Activated CD8-positive, alpha-beta memory T cell treated with anti-CD3 and anti-CD28 coated beads, Interleukin-2, amount 10 ng/mL, durations not matched to agents 7 days and 5 days (primary cell): ENCODE measurements at regions not wholly inside any gene's neighbourhood (a gene's known extent, or its start where the extent isn't known, plus 50 kb on each side); places are given as distances from the start of the nearest gene placed in this dataset.

Experiments used
- ATAC-seq: fragments of 150-1000 bp; cut with Tn5 transposase; one replicate; pipeline ENCODE4 v1.10.0; 2021; ENCODE audit warnings: moderate library complexity
- CTCF ChIA-PET: fragments of 350-600 bp; sonication (Branson Sonifier 250); formaldehyde crosslinking; loops from one replicate; lab custom pipeline; 2021; ENCODE audit warnings: antibody characterized with exemption; lab: Charles Lee
- DNase-seq: peaks from one replicate; pipeline ENCODE4 v3.0.0-alpha.2; 2020
- H3K27ac Mint-ChIP-seq: one replicate; pipeline ENCODE4 v1.8.0; 2021; ENCODE audit warnings: mild to moderate bottlenecking, mixed read lengths
- H3K27me3 Mint-ChIP-seq: one replicate; pipeline ENCODE4 v1.8.0; 2021; ENCODE audit warnings: mixed read lengths
- H3K36me3 Mint-ChIP-seq: one replicate; pipeline ENCODE4 v1.8.0; 2021; ENCODE audit warnings: mild to moderate bottlenecking, mixed read lengths
- H3K4me1 Mint-ChIP-seq: one replicate; pipeline ENCODE4 v1.8.0; 2021; ENCODE audit warnings: mixed read lengths
- H3K4me3 Mint-ChIP-seq: one replicate; pipeline ENCODE4 v1.8.0; 2021; ENCODE audit warnings: mild to moderate bottlenecking, moderate library complexity, mixed read lengths
- H3K9me3 Mint-ChIP-seq: one replicate; pipeline ENCODE4 v1.8.0; 2022; ENCODE audit warnings: low read depth, mixed read lengths

DNA sequence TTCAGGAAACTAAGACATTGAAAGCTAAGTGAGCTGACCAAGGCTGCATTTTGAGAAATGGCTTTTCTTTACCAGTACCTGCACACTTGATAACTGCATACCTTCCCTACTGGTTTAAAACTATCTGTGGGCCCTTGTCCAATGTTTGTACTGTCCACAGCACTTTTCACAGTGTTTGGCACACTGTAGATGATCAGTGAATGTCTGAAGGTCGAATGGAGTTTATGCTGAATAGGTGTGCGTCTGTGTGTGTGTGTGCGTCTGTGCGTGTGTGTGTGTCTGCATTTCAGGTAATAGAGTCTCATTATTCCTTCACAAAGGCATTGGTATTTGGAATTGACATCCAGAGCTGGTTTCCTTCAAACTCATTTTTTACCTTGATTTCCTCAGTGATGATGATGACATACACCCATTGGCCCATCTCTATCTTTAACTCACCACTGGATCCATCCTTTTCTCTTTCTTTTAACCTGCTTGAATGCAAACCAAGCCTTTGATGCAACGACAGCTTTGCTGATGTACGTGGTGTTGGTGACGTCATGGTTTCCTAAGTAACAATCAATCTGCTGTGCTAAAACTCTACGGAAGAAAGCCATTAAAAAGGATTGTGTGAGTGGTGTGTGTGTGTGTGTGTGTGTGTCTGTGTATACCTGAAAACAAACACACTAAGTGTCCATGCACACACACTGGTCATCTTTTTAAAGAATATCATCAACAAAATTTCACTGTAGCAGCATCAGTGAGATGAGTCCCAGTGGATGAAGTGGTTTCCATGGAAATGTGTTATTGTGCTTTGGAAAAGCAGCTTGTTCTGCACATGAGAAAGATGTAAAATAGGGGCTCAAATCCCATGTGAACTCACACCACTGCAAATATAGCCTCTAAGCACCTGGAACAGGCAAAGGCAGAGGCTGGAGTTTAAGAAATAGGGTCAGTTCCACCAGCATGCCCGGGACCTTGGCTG lies 490.2 kb upstream of the B3GAT1 start:
- no peaks in the 10 kb centered on the region for H3K36me3 Mint-ChIP-seq
- H3K9me3 Mint-ChIP-seq, result no peaks in the 10 kb centered on the region
- no peak overlapping the region for H3K4me3 Mint-ChIP-seq
- no peak for DNase-seq
- CTCF ChIA-PET, result no interaction called here
- no peak overlapping the region for H3K27ac Mint-ChIP-seq
- peaks cover 11% of the 10 kb centered on the region for H3K27me3 Mint-ChIP-seq
- H3K4me1 Mint-ChIP-seq, result no peaks in the 10 kb centered on the region
- ATAC-seq, result no peak

DNA sequence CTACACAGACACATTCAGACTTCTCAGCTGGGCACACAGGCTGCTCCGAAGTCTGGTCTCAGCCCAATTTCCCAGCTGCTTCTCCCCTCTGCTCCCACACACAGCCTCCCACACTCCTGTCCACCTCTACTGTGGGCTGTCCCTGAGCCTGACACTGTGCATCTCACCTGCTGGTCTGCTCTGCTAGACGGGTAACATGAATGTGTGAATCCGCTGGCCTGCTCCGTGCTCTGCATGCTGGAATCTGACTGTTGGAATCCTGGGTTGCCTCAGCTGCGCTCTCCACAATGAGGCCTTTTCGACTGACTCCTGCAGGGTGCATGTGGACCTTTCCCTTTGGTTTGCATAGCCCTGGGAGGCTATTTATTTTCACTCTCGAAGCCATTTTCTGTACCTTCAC lies 489.5 kb upstream of the B3GAT1 start:
- Mint-ChIP-seq H3K4me1 (no peaks in the 10 kb centered on the region), H3K27me3 (peaks cover 11% of the 10 kb centered on the region), H3K27ac (no peak overlapping the region), H3K4me3 (no peak overlapping the region), H3K36me3 (no peaks in the 10 kb centered on the region), H3K9me3 (no peaks in the 10 kb centered on the region)
- CTCF ChIA-PET, result no interaction called here
- ATAC-seq (no peak), DNase-seq (no peak)

DNA sequence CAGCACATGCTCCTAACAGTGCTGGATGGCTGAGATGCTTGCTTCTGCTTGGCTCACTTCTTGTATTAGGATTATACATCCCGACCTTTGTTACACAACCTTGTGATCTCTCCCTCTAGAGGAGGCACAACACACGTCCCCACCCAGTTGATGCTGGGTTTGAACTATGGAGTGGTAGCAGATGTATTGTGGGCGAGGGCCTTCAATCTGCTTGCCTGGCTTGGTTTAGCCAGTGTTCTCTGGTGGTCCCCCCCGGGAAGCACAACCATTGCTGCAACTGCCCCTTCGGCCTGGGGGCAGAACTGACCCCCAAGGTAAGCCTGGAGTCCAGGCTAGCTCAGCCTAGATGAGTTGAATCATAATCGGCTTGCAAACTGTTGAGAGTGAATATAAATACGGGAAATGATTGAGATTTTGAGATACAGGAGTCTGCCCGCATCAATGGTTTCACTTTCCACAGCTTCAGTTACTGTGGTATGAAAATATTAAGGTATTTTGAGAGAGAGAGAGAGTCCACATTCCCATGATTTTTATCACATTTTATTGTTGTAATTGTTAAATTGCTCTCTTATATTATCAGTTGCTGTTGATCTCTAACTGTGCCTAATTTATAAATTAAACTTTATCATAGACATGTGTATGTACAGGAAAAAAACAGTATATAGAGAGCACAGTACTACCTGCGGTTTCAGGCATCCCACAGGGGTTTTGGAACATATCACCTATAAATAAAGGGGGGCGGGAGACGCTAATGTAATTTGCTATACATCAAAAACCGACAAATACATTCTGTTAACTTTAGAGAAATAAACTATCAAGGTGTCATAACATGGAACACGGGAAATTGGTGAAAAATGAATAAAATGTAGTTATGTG lies 482.0 kb upstream of the B3GAT1 start:
- no peaks in the 10 kb centered on the region for H3K4me1 Mint-ChIP-seq
- no peak for ATAC-seq
- H3K27ac Mint-ChIP-seq, result no peak overlapping the region
- peaks cover 9% of the 10 kb centered on the region for H3K27me3 Mint-ChIP-seq
- no peak overlapping the region for H3K4me3 Mint-ChIP-seq
- CTCF ChIA-PET, result no interaction called here
- DNase-seq, result no peak
- H3K9me3 Mint-ChIP-seq, result no peaks in the 10 kb centered on the region
- no peaks in the 10 kb centered on the region for H3K36me3 Mint-ChIP-seq

DNA sequence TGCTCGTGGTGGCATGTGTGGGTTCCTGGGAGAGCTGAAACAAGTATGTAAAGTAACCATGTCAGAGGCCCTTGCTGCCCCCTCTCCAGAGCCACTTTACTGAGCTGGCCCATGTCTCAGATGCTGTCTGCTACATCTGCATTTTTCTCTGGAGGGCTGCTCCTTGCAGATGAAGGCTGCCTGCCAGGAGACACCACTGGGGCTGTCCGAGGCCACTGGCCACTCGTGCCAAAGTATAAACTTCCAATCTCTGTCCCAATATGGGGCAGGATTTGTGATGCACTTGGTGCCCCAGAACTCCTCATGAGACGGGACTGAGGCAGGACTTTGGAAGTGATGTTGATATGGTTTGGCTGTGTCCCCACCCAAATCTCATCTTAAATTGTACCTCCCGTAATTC lies 478.4 kb upstream of the B3GAT1 start:
- no peak for DNase-seq
- peaks cover 5% of the 10 kb centered on the region for H3K27me3 Mint-ChIP-seq
- H3K4me1 Mint-ChIP-seq, result no peaks in the 10 kb centered on the region
- H3K27ac Mint-ChIP-seq, result no peak overlapping the region
- CTCF ChIA-PET, result no interaction called here
- no peaks in the 10 kb centered on the region for H3K9me3 Mint-ChIP-seq
- H3K4me3 Mint-ChIP-seq, result no peak overlapping the region
- ATAC-seq, result no peak
- H3K36me3 Mint-ChIP-seq, result no peaks in the 10 kb centered on the region

DNA sequence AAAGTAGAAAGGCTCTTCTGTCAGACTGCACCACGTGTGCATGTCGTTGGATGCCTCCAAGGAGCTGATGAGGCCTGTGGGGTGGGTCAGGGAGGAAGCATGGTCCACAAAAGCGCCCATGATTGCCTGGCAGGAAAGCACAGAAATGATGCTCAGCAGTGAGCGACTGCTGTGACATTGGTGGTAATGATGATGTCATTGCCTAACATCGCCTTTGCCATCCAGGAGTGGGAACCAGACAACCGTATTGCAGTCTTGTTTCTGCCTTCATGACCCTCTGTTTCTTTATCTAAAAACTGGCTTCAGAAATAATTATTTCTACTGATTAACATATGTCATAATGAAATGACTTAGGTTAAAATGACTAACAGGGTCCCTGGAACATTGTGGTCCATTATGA lies 477.8 kb upstream of the B3GAT1 start:
- no peak overlapping the region for H3K27ac Mint-ChIP-seq
- H3K4me1 Mint-ChIP-seq, result no peaks in the 10 kb centered on the region
- ATAC-seq (no peak), DNase-seq (no peak)
- H3K27me3 Mint-ChIP-seq, result peaks cover 6% of the 10 kb centered on the region
- no peaks in the 10 kb centered on the region for H3K36me3 Mint-ChIP-seq
- CTCF ChIA-PET, result no interaction called here
- no peaks in the 10 kb centered on the region for H3K9me3 Mint-ChIP-seq
- H3K4me3 Mint-ChIP-seq, result no peak overlapping the region

DNA sequence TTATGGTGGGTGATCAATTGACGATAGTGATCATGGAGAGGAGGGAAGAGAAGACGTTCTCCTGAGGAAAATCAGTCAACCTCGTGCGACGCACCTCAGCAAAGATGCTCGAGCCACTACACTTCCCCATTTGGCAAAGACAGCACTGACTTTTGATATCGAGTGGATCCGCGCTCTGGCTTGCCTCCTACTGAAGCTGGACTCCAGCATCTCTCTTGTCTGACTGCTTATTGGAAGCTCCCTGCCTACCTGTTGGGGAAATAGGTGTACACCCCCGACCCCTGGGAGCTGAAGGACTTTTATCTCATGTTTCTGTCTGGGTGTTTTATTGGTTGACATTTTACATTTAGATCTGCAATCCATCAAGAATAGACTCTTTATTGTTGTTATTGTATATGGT lies 476.8 kb upstream of the B3GAT1 start:
- no peak overlapping the region for H3K27ac Mint-ChIP-seq
- H3K27me3 Mint-ChIP-seq, result peaks cover 10% of the 10 kb centered on the region
- no peak overlapping the region for H3K4me3 Mint-ChIP-seq
- no peaks in the 10 kb centered on the region for H3K36me3 Mint-ChIP-seq
- no peak for DNase-seq
- H3K9me3 Mint-ChIP-seq, result no peaks in the 10 kb centered on the region
- H3K4me1 Mint-ChIP-seq, result no peaks in the 10 kb centered on the region
- CTCF ChIA-PET, result no interaction called here
- no peak for ATAC-seq

DNA sequence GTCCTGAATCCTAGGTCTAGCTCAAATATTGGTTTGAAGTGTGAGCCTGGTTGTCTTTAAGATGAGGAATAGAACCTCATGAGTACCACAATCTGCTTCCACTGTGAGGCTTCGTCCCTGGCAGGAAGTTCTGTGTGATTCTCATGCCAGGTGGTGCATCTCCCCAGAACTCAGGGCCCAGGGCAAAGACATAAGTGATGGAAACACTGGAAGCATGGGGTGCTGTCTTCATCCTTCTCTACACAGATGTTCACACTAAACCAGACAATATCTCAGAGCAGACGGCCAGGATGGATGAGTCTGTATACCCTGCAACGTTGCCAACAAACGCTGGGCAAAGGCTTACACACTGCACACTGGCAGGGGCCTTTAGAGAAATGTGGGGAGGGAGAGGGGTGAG lies 475.9 kb upstream of the B3GAT1 start:
- CTCF ChIA-PET, result no interaction called here
- Mint-ChIP-seq H3K4me3 (no peak overlapping the region), H3K27me3 (peaks cover 14% of the 10 kb centered on the region), H3K4me1 (no peaks in the 10 kb centered on the region), H3K9me3 (no peaks in the 10 kb centered on the region), H3K36me3 (no peaks in the 10 kb centered on the region), H3K27ac (no peak overlapping the region)
- ATAC-seq (no peak), DNase-seq (no peak)

DNA sequence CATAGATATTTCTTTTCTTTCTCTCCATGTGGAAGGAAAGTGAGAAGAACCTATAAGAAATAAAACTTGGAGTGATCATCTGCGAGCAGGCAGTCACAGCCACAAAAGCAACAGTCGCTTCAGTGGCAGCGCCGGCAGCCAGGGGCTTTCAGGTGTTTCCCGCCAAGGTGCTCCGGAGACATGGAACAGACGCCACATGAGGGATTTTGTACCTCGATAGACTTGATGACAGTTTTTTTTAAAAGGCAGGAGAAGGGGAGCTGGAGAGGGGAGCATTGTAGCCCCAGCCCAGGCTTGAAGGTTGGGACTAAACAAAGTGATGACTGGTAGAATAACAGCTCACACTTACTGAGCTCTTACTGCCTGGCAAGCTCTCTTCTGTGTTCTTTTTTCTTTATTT lies 471.4 kb upstream of the B3GAT1 start:
- CTCF ChIA-PET, result interaction anchor here (1.5 to 1.7 kb wide), 2 partner anchors 15 to 16 kb away, joined by 3 to 4 read pairs; no protein-coding TSS in a partner anchor
- H3K4me1 Mint-ChIP-seq, result no peaks in the 10 kb centered on the region
- no peak overlapping the region for H3K27ac Mint-ChIP-seq
- DNase-seq (no peak), ATAC-seq (no peak)
- no peaks in the 10 kb centered on the region for H3K36me3 Mint-ChIP-seq
- H3K27me3 Mint-ChIP-seq, result peaks cover 18% of the 10 kb centered on the region
- H3K9me3 Mint-ChIP-seq, result no peaks in the 10 kb centered on the region
- no peak overlapping the region for H3K4me3 Mint-ChIP-seq

DNA sequence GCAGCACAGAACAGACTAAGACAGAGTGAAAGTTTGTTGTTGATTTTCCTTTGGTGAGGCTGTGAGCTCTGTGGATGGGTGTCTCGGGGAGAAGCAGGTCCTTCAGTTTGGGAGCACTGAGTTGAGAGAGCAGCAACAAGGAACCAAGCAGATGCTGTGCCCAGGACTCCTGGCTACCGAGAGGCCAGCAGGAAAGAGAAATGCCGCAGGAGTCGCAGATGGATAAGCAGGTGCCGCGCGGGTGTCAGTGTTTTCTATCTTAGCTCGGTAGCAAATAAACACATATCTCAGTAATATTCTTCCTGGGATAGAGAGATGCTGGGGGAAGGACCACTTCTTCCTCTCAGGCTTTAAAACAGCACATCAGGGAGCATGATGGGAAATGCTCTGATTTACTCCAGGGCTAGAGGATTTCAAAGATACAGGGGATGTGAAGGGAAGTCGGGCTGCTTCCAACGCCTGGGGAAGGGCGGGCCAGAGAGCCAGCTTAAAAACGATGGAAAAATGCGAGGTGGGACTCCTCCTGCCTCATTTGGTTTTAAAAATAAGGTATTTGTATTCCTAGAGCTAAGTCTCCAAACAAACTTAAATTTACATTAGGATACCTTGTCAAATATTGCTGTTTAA lies 470.7 kb upstream of the B3GAT1 start:
- CTCF ChIA-PET, result interaction anchor here (1.5 to 1.7 kb wide), 2 partner anchors 14 to 16 kb away, joined by 3 to 4 read pairs; no protein-coding TSS in a partner anchor
- Mint-ChIP-seq H3K27ac (no peak overlapping the region), H3K4me1 (no peaks in the 10 kb centered on the region), H3K9me3 (no peaks in the 10 kb centered on the region), H3K27me3 (peaks cover 18% of the 10 kb centered on the region), H3K36me3 (no peaks in the 10 kb centered on the region), H3K4me3 (no peak overlapping the region)
- DNase-seq, result no peak
- no peak for ATAC-seq

DNA sequence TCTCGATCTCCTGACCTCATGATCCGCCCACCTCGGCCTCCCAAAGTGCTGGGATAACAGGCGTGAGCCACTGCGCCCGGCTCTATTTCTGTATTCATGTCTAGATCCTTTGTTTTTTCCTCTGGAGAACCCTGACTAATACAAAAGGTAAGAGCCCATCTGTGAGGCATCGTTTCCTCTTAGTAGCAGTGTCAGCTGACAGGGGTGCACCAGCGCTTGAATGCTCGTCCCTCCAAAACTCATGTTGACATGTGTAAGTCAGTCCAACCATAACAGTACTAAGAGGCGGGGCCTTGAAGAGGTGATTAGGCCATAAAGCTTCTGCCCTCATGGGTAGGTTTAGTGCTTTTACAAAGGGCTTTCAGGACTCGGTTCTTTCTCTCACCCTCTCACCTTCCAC lies 470.1 kb upstream of the B3GAT1 start:
- Mint-ChIP-seq H3K27me3 (peaks cover 18% of the 10 kb centered on the region), H3K27ac (no peak overlapping the region), H3K36me3 (no peaks in the 10 kb centered on the region), H3K4me3 (no peak overlapping the region), H3K4me1 (no peaks in the 10 kb centered on the region), H3K9me3 (no peaks in the 10 kb centered on the region)
- no peak for ATAC-seq
- CTCF ChIA-PET, result interaction anchor here (1.5 to 1.7 kb wide), 2 partner anchors 14 to 15 kb away, joined by 3 to 4 read pairs; no protein-coding TSS in a partner anchor
- no peak for DNase-seq

DNA sequence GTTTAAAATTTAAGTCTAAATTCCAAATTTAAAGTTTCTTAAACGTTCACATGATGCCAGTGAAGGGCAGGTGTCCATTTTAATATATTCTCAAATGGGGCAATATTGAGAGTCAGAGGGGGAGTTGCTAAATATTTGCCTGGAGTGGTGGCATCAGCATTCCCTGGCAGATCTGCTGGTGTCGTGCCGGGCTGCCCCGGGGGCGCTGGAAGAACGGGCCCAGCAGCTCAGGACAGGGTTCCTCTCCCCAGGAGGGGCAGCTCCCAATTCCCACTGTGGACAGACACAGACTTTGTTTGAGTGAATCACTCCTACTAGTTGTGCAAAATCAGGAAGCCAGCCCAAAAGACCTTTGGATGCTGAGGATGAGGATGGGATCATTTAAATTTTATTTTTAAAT lies 468.7 kb upstream of the B3GAT1 start:
- no peaks in the 10 kb centered on the region for H3K36me3 Mint-ChIP-seq
- H3K4me3 Mint-ChIP-seq, result no peak overlapping the region
- CTCF ChIA-PET, result no interaction called here
- H3K27me3 Mint-ChIP-seq, result peaks cover 16% of the 10 kb centered on the region
- DNase-seq (no peak), ATAC-seq (no peak)
- H3K4me1 Mint-ChIP-seq, result no peaks in the 10 kb centered on the region
- no peaks in the 10 kb centered on the region for H3K9me3 Mint-ChIP-seq
- H3K27ac Mint-ChIP-seq, result no peak overlapping the region

DNA sequence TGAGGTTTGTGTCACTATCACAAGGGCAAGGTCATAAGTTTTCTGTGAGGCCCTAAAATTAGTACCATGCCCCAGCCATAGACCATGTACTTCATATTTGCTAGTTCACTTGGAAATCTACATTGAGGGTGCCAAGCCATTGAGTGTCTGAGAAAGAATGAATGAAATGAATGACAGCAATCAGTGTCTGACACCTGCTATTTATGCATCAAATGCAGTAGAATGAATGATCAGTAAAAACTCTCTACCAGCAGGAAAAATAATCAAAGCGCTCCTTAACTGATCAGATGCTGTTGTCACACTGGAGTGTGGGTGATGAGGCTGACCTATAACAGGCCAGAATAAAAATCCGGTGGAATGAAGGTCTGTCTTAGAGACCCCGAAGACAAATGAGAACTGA lies 467.9 kb upstream of the B3GAT1 start:
- Mint-ChIP-seq H3K27ac (no peak overlapping the region), H3K27me3 (peaks cover 11% of the 10 kb centered on the region), H3K36me3 (no peaks in the 10 kb centered on the region), H3K4me3 (no peak overlapping the region), H3K9me3 (no peaks in the 10 kb centered on the region), H3K4me1 (no peaks in the 10 kb centered on the region)
- DNase-seq (no peak), ATAC-seq (no peak)
- CTCF ChIA-PET, result interaction anchor here (2.1 kb wide), 1 partner anchor 11 kb away, joined by 10 read pairs; no protein-coding TSS in a partner anchor

DNA sequence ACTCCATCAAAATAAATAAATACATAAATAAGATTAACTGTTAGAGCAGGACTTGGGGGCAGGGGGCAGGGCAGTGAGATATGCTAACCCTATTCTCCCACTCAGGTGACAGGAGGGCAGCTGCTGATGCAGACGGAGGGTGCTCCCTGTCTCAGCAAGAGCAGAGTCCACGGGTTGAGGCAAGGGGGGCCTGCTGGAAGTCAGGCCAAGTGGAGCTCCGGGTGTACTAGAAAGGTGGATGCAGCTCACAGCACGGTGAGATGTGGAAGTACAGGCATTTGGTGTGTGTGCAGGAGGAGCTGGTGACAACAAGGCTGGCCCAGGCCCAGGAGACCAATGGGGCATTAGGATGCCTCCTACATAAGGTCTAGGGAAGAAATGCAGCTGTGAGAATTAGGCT lies 467.3 kb upstream of the B3GAT1 start:
- ATAC-seq (no peak), DNase-seq (no peak)
- Mint-ChIP-seq H3K4me1 (no peaks in the 10 kb centered on the region), H3K36me3 (no peaks in the 10 kb centered on the region), H3K27me3 (peaks cover 11% of the 10 kb centered on the region), H3K9me3 (no peaks in the 10 kb centered on the region), H3K4me3 (no peak overlapping the region), H3K27ac (no peak overlapping the region)
- CTCF ChIA-PET, result interaction anchor here (2.1 kb wide), 1 partner anchor 11 kb away, joined by 10 read pairs; no protein-coding TSS in a partner anchor
